ENCODE measurements at regions not wholly inside any gene's neighbourhood (a gene's known extent, or its start where the extent isn't known, plus 50 kb on each side); places are given as distances from the start of the nearest gene placed in this dataset.

GRCh38 chr1:2914702-2915101, 106.6 kb upstream of the ACTRT2 start:
- 76% methylated on average over 3 of the region's 6 CpGs; no CpG with 5 or more reads in 1 of the 2 experiments for WGBS, 2 experiments (ENCODE audit: extremely low coverage in 2 of 2, insufficient read length in 1 of 2)
- peaks cover 76% of the 10 kb centered on the region for H3K9me3 ChIP-seq (ENCODE audit: control insufficient read depth, insufficient read depth, low read length)
- H3K23ac ChIP-seq (ENCODE audit: low read depth, low read length), result no peak overlapping the region
- ChIA-PET CTCF (no interaction called here), POLR2A (ENCODE audit: unreplicated experiment) (no interaction called here)
- no peak overlapping the region for H3K18ac ChIP-seq (ENCODE audit: low read depth, low read length)
- H3K4me2 ChIP-seq (ENCODE audit: low read depth, low read length), result no peak overlapping the region
- no peak overlapping the region for H4K5ac ChIP-seq (ENCODE audit: low read depth, low read length)
- H2BK5ac ChIP-seq (ENCODE audit: low read depth, low read length, poor library complexity, severe bottlenecking), result no peak overlapping the region
- BruUV-seq (replicated peaks), result no TSS peak
- no peaks in the 10 kb centered on the region for H3K9me1 ChIP-seq (ENCODE audit: insufficient read depth, low read length)
- H2BK20ac ChIP-seq (ENCODE audit: low read depth, low read length), result no peak overlapping the region
- H3K36me3 ChIP-seq (ENCODE audit: control insufficient read depth, insufficient read depth, low read length), result no peaks in the 10 kb centered on the region
- no peak overlapping the region for H2AK9ac ChIP-seq (replicated peaks; ENCODE audit: low read depth, low read length, poor library complexity)
- no peak overlapping the region for H3K27ac ChIP-seq (ENCODE audit: insufficient read depth, low read length)
- dilution Hi-C loops (cut with HindIII; ENCODE audit: low sequenced_read_pairs, unreplicated experiment), result no loop called here
- no peak overlapping the region for H3K14ac ChIP-seq (replicated peaks; ENCODE audit: low read depth, low read length)
- H3K4me3 ChIP-seq (ENCODE audit: insufficient read depth, low read depth, low read length), result no peak overlapping the region
- TF ChIP-seq MAFK (IDR thresholded peaks at IDR 0.05; ENCODE audit: low read depth, low read length), result no peak
- TF ChIP-seq SMC3 (IDR thresholded peaks at IDR 0.05; ENCODE audit: low read depth, low read length), result no peak
- no peak for TF ChIP-seq ELK1 (IDR thresholded peaks at IDR 0.05; ENCODE audit: borderline replicate concordance, low read depth, low read length)
- TF ChIP-seq MXI1 (IDR thresholded peaks at IDR 0.05; ENCODE audit: borderline replicate concordance, low read depth, low read length), result no peak
- TF ChIP-seq CTCF (conservative IDR thresholded peaks at IDR 0.05; ENCODE audit: low read depth, low read length), result no peak
- TF ChIP-seq RCOR1 (IDR thresholded peaks at IDR 0.05; ENCODE audit: insufficient replicate concordance, low read length), result no peak
- no peak for TF ChIP-seq BHLHE40 (IDR thresholded peaks at IDR 0.05; ENCODE audit: low read depth, low read length)
- TF ChIP-seq USF2 (IDR thresholded peaks at IDR 0.05; ENCODE audit: low read depth, low read length), result no peak
- no peak for TF ChIP-seq MAZ (IDR thresholded peaks at IDR 0.05; ENCODE audit: borderline replicate concordance, low read depth, low read length)
- TF ChIP-seq CEBPB (IDR thresholded peaks at IDR 0.05; ENCODE audit: low read depth, low read length), result no peak
- no peak for TF ChIP-seq NFE2L2 (IDR thresholded peaks at IDR 0.05; ENCODE audit: low read depth, low read length)
- TF ChIP-seq POLR2A (IDR thresholded peaks at IDR 0.05; ENCODE audit: low read depth, low read length), result no peak
- no peak for TF ChIP-seq RAD21 (IDR thresholded peaks at IDR 0.05; ENCODE audit: low read length)
- no peak for TF ChIP-seq CHD1 (IDR thresholded peaks at IDR 0.05; ENCODE audit: low read depth, low read length)
- no peak for TF ChIP-seq FOS (IDR thresholded peaks at IDR 0.05; ENCODE audit: low read depth, low read length)
- H4K8ac ChIP-seq (ENCODE audit: low read depth in 2 of 2, low read length in 2 of 2), result no peak overlapping the region
- H3K4me1 ChIP-seq (ENCODE audit: control insufficient read depth, insufficient read depth, low read length), result no peaks in the 10 kb centered on the region
- ATAC-seq (ENCODE audit: low read depth) (no peak), DNase-seq (no peak)
- H2BK120ac ChIP-seq (ENCODE audit: low read depth, low read length), result no peak overlapping the region
- no peak overlapping the region for H2AK5ac ChIP-seq (ENCODE audit: low read depth, low read length)
- no peak overlapping the region for H2BK15ac ChIP-seq (ENCODE audit: low read depth, low read length)
- no peak overlapping the region for H3K56ac ChIP-seq (ENCODE audit: extremely low read depth, insufficient read depth, low read length)
- H3K4ac ChIP-seq (ENCODE audit: low read depth, low read length), result no peak overlapping the region
- intact Hi-C loops (cut with micrococcal nuclease), result no loop called here
- no peak overlapping the region for H2AFZ ChIP-seq (replicated peaks; ENCODE audit: low read length, poor library complexity)
- in situ Hi-C loops (cut with MboI; ENCODE audit: low sequenced_read_pairs), result no loop called here
- no peak overlapping the region for H3K9ac ChIP-seq (ENCODE audit: low read depth, low read length)
- no peaks in the 10 kb centered on the region for H3K27me3 ChIP-seq (ENCODE audit: control insufficient read depth, insufficient read depth, low read length)
- H3K79me1 ChIP-seq (ENCODE audit: low read depth in 1 of 2, low read length in 2 of 2), result no peaks in the 10 kb centered on the region
- H4K20me1 ChIP-seq (ENCODE audit: insufficient read depth, low read length), result no peaks in the 10 kb centered on the region
- no peak overlapping the region for H4K91ac ChIP-seq (ENCODE audit: insufficient read depth, low read depth, low read length)

All from IMR-90 (cell line).